Right cardiac atrium (tissue), 5 donors: ENCODE measurements at regions not wholly inside any gene's neighbourhood (a gene's known extent, or its start where the extent isn't known, plus 50 kb on each side); places are given as distances from the start of the nearest gene placed in this dataset.
A peak's percentile ranks its signal among the peaks of the same experiment; 100 is the strongest.

Source experiments
- ATAC-seq, 2 donors: fragments of 200-7000 bp; cut with Tn5 transposase; one replicate each; pipeline versions ENCODE4 v1.8.0 to v1.9.1; 2020; ENCODE audit warnings: moderate library complexity in 2 of 2, mild to moderate bottlenecking in 1 of 2
- DNase-seq, 3 donors: peaks; one replicate each; pipeline ENCODE4 v3.0.0-alpha.2; 2020
- H3K27ac ChIP-seq: one replicate; pipeline ENCODE4 v1.5.1; 2013; ENCODE audit warnings: mild to moderate bottlenecking, low read length, control low read depth, moderate library complexity
- H3K27me3 ChIP-seq: one replicate; pipeline ENCODE4 v1.6.1; 2013; ENCODE audit not compliant: control insufficient read depth, insufficient read depth
- H3K4me1 ChIP-seq: one replicate; pipeline ENCODE4 v1.6.1; 2013; ENCODE audit warnings: low read length; ENCODE audit not compliant: control insufficient read depth, insufficient read depth
- H3K4me3 ChIP-seq: one replicate; pipeline ENCODE4 v1.5.1; 2013; ENCODE audit warnings: low read length, control low read depth
- H3K9me3 ChIP-seq: one replicate; pipeline ENCODE4 v1.6.1; 2013; ENCODE audit warnings: low read length; ENCODE audit not compliant: control insufficient read depth
- WGBS: extraction: QIAGEN DNeasy Blood & Tissue Kit; methylation state at CpG from one replicate; pipeline ENCODE4 v1.1.7; 2013; 5-methylcytosine and 5-hydroxymethylcytosine counted together
- intact Hi-C, 4 donors: fragments of 100-400 bp; cut with DNase I; formaldehyde crosslinking; loops; one replicate each; pipeline versions ENCODE4 v1.11.0 to v1.14.0; 2022 to 2023
- donor health status: healthy with polysubstance abuse.
- donor health status: DM: no; HTN: yes; CAD: no.
- donor health status: DM: no; HTN: no; CAD: no.
- donor health status: DM: no; HTN: yes; CAD: no; lungs with severe emphysema.
- donor health status: DM: yes; HTN: yes; CAD: no.

GRCh38 chr5:3736466-3736865 lies 140.8 kb downstream of the IRX1 start:
- DNase-seq (no peak), ATAC-seq (no peak)
- Histone ChIP-seq H3K4me3 (no peak overlapping the region), H3K4me1 (no peaks in the 10 kb centered on the region), H3K27me3 (no peaks in the 10 kb centered on the region), H3K27ac (no peak overlapping the region), H3K9me3 (no peaks in the 10 kb centered on the region)
- 73% methylated on average over 16 of the region's 16 CpGs for WGBS
- intact Hi-C loops, result no loop called here

- Histone ChIP-seq H3K27ac (no peak overlapping the region), H3K27me3 (no peaks in the 10 kb centered on the region), H3K9me3 (no peaks in the 10 kb centered on the region), H3K4me3 (no peak overlapping the region), H3K4me1 (no peaks in the 10 kb centered on the region)
- 61% methylated on average over 9 of the region's 9 CpGs for WGBS
- DNase-seq (no peak), ATAC-seq (no peak)
- intact Hi-C loops, result no loop called here
Measured at GRCh38 chr5:3736926-3737325, 141.3 kb downstream of the IRX1 start.

GRCh38 chr5:3738919-3739318 lies 143.3 kb downstream of the IRX1 start:
- WGBS, result 87% methylated on average over 3 of the region's 3 CpGs
- DNase-seq (no peak), ATAC-seq (no peak)
- Histone ChIP-seq H3K27me3 (no peaks in the 10 kb centered on the region), H3K4me1 (no peaks in the 10 kb centered on the region), H3K4me3 (no peak overlapping the region), H3K27ac (no peak overlapping the region), H3K9me3 (no peaks in the 10 kb centered on the region)
- intact Hi-C loops, result no loop called here

- DNase-seq (no peak), ATAC-seq (peak in 1 of 2 donors; percentile 22)
- no peaks in the 10 kb centered on the region for H3K27me3 ChIP-seq
- H3K4me1 ChIP-seq, result no peaks in the 10 kb centered on the region
- no peaks in the 10 kb centered on the region for H3K9me3 ChIP-seq
- WGBS, result 89% methylated on average over 27 of the region's 27 CpGs
- intact Hi-C loops, result no loop called here
- H3K27ac ChIP-seq, result no peak overlapping the region
- H3K4me3 ChIP-seq, result no peak overlapping the region
Measured at GRCh38 chr5:3740546-3741373, 145.1 kb downstream of the IRX1 start.

GRCh38 chr5:3741374-3741770 lies 145.7 kb downstream of the IRX1 start:
- WGBS, result 73% methylated on average over 8 of the region's 8 CpGs
- Histone ChIP-seq H3K27me3 (no peaks in the 10 kb centered on the region), H3K4me3 (no peak overlapping the region), H3K4me1 (no peaks in the 10 kb centered on the region), H3K27ac (no peak overlapping the region), H3K9me3 (no peaks in the 10 kb centered on the region)
- no peak for DNase-seq
- no peak for ATAC-seq
- intact Hi-C loops, result no loop called here

GRCh38 chr5:3742750-3743149 lies 147.1 kb downstream of the IRX1 start:
- 86% methylated on average over 3 of the region's 3 CpGs for WGBS
- Histone ChIP-seq H3K4me3 (no peak overlapping the region), H3K4me1 (no peaks in the 10 kb centered on the region), H3K27me3 (no peaks in the 10 kb centered on the region), H3K27ac (no peak overlapping the region), H3K9me3 (peaks cover 2% of the 10 kb centered on the region)
- DNase-seq, result no peak
- no peak for ATAC-seq
- intact Hi-C loops, result no loop called here

- no peak for DNase-seq
- intact Hi-C loops, result no loop called here
- Histone ChIP-seq H3K27ac (no peak overlapping the region), H3K4me1 (no peaks in the 10 kb centered on the region), H3K27me3 (no peaks in the 10 kb centered on the region), H3K9me3 (peaks cover 2% of the 10 kb centered on the region), H3K4me3 (no peak overlapping the region)
- WGBS, result 90% methylated on average over 2 of the region's 2 CpGs
- no peak for ATAC-seq
Measured at GRCh38 chr5:3751846-3752245, 156.2 kb downstream of the IRX1 start.

GRCh38 chr5:3778000-3778550 lies 182.4 kb downstream of the IRX1 start:
- 30% methylated on average over 6 of the region's 6 CpGs for WGBS
- no peak for ATAC-seq

GRCh38 chr5:3778945-3779344 lies 183.3 kb downstream of the IRX1 start:
- H3K27ac ChIP-seq, result no peak overlapping the region
- intact Hi-C loops, result no loop called here
- DNase-seq, result no peak
- no peaks in the 10 kb centered on the region for H3K27me3 ChIP-seq
- H3K4me3 ChIP-seq, result no peak overlapping the region
- H3K4me1 ChIP-seq, result peaks cover 2% of the 10 kb centered on the region
- peak in 1 of 2 donors; percentile 42 for ATAC-seq
- WGBS, result 83% methylated on average over 2 of the region's 2 CpGs
- no peaks in the 10 kb centered on the region for H3K9me3 ChIP-seq

More at GRCh38 chr5:3778000-3778550, 182.4 kb downstream of the IRX1 start:
- Histone ChIP-seq H3K4me3 (no peak overlapping the region), H3K27me3 (no peaks in the 10 kb centered on the region), H3K27ac (no peak overlapping the region), H3K9me3 (no peaks in the 10 kb centered on the region), H3K4me1 (peaks cover 2% of the 10 kb centered on the region)
- no peak for DNase-seq
- intact Hi-C loops, result no loop called here

GRCh38 chr5:3780278-3780677 lies 184.6 kb downstream of the IRX1 start:
- Histone ChIP-seq H3K9me3 (no peaks in the 10 kb centered on the region), H3K4me3 (no peak overlapping the region), H3K4me1 (peaks cover 2% of the 10 kb centered on the region), H3K27ac (no peak overlapping the region), H3K27me3 (no peaks in the 10 kb centered on the region)
- DNase-seq (no peak), ATAC-seq (no peak)
- intact Hi-C loops, result no loop called here
- WGBS, result 87% methylated on average over 7 of the region's 7 CpGs

GRCh38 chr5:3780907-3781306 lies 185.3 kb downstream of the IRX1 start:
- H3K27ac ChIP-seq, result no peak overlapping the region
- H3K9me3 ChIP-seq, result no peaks in the 10 kb centered on the region
- H3K4me3 ChIP-seq, result no peak overlapping the region
- peaks cover 2% of the 10 kb centered on the region for H3K4me1 ChIP-seq
- DNase-seq (peak in 1 of 3 donors; percentile 64), ATAC-seq (peak; percentile 35 to 53)
- intact Hi-C loops, result no loop called here
- H3K27me3 ChIP-seq, result no peaks in the 10 kb centered on the region
- 73% methylated on average over 11 of the region's 11 CpGs for WGBS
